ENCODE measurements at regions not wholly inside any gene's neighbourhood (a gene's known extent, or its start where the extent isn't known, plus 50 kb on each side); places are given as distances from the start of the nearest gene placed in this dataset.

DNA sequence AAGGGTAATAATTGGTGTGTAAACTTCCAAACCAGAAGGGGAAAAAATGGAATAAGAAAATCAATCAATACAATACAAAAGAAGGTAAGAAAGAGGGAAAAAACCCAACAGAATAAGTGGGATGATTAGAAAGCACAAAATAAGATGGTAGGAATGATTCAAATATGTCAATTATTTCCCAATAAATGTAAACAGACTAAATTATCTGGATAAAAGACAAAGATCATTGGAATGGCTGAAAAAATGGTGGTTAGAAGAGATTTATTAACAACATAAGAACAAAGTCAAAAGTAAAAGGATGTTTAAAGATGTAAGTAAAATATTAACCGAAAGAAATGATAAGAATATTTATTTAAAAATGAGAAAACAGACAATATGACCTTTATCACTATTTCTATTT, 103.5 kb upstream of the YWHAQ start:
- intact Hi-C loops (cut with micrococcal nuclease), result no loop called here
- Histone ChIP-seq H3K9me2 (ENCODE audit: insufficient read depth) (no peaks in the 10 kb centered on the region), H3K9me3 (ENCODE audit: control insufficient read depth in 1 of 2, insufficient read depth in 1 of 2, low read depth in 1 of 2, low read length in 2 of 2) (peaks cover 0 to 2% of the 10 kb centered on the region in 2 experiments; a peak in 2 of 4 replicates), H3K79me2 (ENCODE audit: insufficient read depth, low read length) (no peaks in the 10 kb centered on the region), H4K20me1 (ENCODE audit: insufficient read depth) (no peaks in the 10 kb centered on the region), H3K36me3 (ENCODE audit: control insufficient read depth in 1 of 2, insufficient read depth in 2 of 2, low read length in 2 of 2) (no peaks in the 10 kb centered on the region), H3K9ac (ENCODE audit: low read length) (no peak overlapping the region), H3K4me3 (replicated peaks in 1 of 2; ENCODE audit: low read depth in 1 of 2, low read length in 2 of 2) (no peak overlapping the region), H3K27ac (ENCODE audit: low read depth, low read length) (no peak overlapping the region), H3K4me1 (ENCODE audit: control insufficient read depth in 1 of 2, insufficient read depth in 2 of 2, low read length in 2 of 2) (peaks cover 0 to 8% of the 10 kb centered on the region in 2 experiments; a peak in 1 of 4 replicates), H3K4me2 (ENCODE audit: low read length) (no peak overlapping the region), H3K27me3 (ENCODE audit: insufficient read depth, low read length) (no peaks in the 10 kb centered on the region), H2AFZ (ENCODE audit: low read depth, low read length, poor library complexity, severe bottlenecking) (no peak overlapping the region)
- CTCF ChIA-PET, result no interaction called here
- POLR2A ChIA-PET, result no interaction called here
- no TSS peak for BruUV-seq (replicated peaks)
- no peak for ATAC-seq
- RAD21 ChIA-PET (ENCODE audit: low non-redundant PET in 1 of 2, low total read pairs in 2 of 2, uncharacterized antibody in 2 of 2, unreplicated experiment in 2 of 2), result no interaction called here
- DNase-seq (ENCODE audit: low read depth, low spot score), result no peak
- no peak for TF ChIP-seq SIN3A (IDR thresholded peaks at IDR 0.05; ENCODE audit: low read depth)
- no peak for TF ChIP-seq YY1 (IDR thresholded peaks at IDR 0.05; ENCODE audit: extremely low read depth, insufficient replicate concordance, low read depth, low read length)
- no peak for TF ChIP-seq EGR1 (IDR thresholded peaks at IDR 0.05; ENCODE audit: low read depth)
- TF ChIP-seq ZFX (IDR thresholded peaks at IDR 0.05), result no peak
- TF ChIP-seq EZH2phosphoT487 (IDR thresholded peaks at IDR 0.05; ENCODE audit: borderline replicate concordance), result no peak
- TF ChIP-seq ELF1 (IDR thresholded peaks at IDR 0.05; ENCODE audit: borderline replicate concordance, low read depth), result no peak
- no peak for TF ChIP-seq ZNF274 (IDR thresholded peaks at IDR 0.05; ENCODE audit: low read depth, low read length)
- no peak for TF ChIP-seq EZH2 (IDR thresholded peaks at IDR 0.05)
- TF ChIP-seq, protein P1, sequence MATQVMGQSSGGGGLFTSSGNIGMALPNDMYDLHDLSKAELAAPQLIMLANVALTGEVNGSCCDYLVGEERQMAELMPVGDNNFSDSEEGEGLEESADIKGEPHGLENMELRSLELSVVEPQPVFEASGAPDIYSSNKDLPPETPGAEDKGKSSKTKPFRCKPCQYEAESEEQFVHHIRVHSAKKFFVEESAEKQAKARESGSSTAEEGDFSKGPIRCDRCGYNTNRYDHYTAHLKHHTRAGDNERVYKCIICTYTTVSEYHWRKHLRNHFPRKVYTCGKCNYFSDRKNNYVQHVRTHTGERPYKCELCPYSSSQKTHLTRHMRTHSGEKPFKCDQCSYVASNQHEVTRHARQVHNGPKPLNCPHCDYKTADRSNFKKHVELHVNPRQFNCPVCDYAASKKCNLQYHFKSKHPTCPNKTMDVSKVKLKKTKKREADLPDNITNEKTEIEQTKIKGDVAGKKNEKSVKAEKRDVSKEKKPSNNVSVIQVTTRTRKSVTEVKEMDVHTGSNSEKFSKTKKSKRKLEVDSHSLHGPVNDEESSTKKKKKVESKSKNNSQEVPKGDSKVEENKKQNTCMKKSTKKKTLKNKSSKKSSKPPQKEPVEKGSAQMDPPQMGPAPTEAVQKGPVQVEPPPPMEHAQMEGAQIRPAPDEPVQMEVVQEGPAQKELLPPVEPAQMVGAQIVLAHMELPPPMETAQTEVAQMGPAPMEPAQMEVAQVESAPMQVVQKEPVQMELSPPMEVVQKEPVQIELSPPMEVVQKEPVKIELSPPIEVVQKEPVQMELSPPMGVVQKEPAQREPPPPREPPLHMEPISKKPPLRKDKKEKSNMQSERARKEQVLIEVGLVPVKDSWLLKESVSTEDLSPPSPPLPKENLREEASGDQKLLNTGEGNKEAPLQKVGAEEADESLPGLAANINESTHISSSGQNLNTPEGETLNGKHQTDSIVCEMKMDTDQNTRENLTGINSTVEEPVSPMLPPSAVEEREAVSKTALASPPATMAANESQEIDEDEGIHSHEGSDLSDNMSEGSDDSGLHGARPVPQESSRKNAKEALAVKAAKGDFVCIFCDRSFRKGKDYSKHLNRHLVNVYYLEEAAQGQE (IDR thresholded peaks at IDR 0.05; ENCODE audit: low read depth), result no peak
- no peak for TF ChIP-seq CEBPB (IDR thresholded peaks at IDR 0.05; ENCODE audit: low read depth)
- no peak for TF ChIP-seq POLR2A (IDR thresholded peaks at IDR 0.05; ENCODE audit: borderline replicate concordance, extremely low read depth, insufficient read depth, insufficient read length)
- TF ChIP-seq, protein P2, sequence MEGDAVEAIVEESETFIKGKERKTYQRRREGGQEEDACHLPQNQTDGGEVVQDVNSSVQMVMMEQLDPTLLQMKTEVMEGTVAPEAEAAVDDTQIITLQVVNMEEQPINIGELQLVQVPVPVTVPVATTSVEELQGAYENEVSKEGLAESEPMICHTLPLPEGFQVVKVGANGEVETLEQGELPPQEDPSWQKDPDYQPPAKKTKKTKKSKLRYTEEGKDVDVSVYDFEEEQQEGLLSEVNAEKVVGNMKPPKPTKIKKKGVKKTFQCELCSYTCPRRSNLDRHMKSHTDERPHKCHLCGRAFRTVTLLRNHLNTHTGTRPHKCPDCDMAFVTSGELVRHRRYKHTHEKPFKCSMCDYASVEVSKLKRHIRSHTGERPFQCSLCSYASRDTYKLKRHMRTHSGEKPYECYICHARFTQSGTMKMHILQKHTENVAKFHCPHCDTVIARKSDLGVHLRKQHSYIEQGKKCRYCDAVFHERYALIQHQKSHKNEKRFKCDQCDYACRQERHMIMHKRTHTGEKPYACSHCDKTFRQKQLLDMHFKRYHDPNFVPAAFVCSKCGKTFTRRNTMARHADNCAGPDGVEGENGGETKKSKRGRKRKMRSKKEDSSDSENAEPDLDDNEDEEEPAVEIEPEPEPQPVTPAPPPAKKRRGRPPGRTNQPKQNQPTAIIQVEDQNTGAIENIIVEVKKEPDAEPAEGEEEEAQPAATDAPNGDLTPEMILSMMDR (IDR thresholded peaks at IDR 0.05 in 2 of 3, conservative IDR thresholded peaks at IDR 0.05 in 1 of 3; ENCODE audit: borderline replicate concordance in 1 of 3, insufficient read depth in 1 of 3, low read depth in 2 of 3, low read length in 2 of 3), result no peak
- TF ChIP-seq, protein P3, sequence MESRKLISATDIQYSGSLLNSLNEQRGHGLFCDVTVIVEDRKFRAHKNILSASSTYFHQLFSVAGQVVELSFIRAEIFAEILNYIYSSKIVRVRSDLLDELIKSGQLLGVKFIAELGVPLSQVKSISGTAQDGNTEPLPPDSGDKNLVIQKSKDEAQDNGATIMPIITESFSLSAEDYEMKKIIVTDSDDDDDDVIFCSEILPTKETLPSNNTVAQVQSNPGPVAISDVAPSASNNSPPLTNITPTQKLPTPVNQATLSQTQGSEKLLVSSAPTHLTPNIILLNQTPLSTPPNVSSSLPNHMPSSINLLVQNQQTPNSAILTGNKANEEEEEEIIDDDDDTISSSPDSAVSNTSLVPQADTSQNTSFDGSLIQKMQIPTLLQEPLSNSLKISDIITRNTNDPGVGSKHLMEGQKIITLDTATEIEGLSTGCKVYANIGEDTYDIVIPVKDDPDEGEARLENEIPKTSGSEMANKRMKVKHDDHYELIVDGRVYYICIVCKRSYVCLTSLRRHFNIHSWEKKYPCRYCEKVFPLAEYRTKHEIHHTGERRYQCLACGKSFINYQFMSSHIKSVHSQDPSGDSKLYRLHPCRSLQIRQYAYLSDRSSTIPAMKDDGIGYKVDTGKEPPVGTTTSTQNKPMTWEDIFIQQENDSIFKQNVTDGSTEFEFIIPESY (IDR thresholded peaks at IDR 0.05; ENCODE audit: extremely low read depth, insufficient replicate concordance, low read length), result no peak

All from HCT116 (cell line).